ENCODE measurements at regions not wholly inside any gene's neighbourhood (a gene's known extent, or its start where the extent isn't known, plus 50 kb on each side); places are given as distances from the start of the nearest gene placed in this dataset.

DNA sequence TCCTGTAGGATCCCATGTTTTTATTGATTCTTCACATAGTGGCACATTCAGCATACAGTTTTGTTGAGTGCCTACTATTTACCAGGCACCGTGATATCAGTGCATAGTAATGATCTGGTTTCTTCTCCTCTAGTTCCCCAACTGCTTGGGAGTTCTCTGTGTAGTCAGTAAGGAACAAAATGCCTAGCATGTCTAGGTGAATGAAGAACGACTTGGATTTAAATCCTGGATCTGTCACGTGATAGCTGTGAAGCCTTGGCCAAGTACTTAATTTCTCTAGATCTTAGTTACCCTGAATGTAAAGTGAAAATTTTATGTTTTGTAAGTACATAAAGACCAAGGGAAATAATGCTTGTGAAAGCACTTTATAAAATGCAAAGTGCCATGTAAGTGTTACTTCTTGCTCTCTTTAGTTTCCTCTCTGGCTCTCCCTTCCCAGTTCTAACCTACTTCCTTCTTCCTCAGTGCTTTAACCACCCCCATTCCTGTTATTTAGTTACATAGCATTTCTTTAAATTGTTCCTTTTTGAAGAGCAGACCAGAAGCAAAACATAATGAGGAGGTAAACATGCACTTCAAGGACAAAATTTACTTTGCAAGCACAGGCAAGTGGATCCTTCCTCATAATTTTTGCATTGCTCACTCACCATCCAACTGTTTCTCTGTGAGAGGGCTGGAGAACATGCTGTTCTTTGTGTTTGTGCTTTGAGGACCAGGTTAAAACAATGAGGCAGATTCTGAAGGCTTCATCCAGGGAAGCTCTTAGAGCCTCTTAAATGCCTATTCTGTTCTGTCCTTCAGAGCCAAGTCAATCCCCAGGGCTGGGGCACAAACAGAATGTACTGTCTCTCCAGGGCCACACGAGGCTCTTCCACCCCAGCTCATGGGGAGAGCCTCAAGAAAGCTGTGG is 353.9 kb upstream of the TENM4 start:
- Mint-ChIP-seq H3K4me3 (no peak overlapping the region), H3K27me3 (no peaks in the 10 kb centered on the region), H3K9me3 (peaks cover 5 to 11% (median 6%) of the 10 kb centered on the region in 8 donors), H3K36me3 (no peaks in the 10 kb centered on the region), H3K4me1 (no peaks in the 10 kb centered on the region), H3K27ac (no peak overlapping the region)
- H3K4me1 ChIP-seq (ENCODE audit: insufficient read depth, low read length) = no peaks in the 10 kb centered on the region
- DNase-seq = no peak
- H3K36me3 ChIP-seq (ENCODE audit: insufficient read depth, low read length) = no peaks in the 10 kb centered on the region
- no peak overlapping the region for H3K4me3 ChIP-seq (ENCODE audit: low read length in 2 of 2)
- ChIA-PET POLR2A (ENCODE audit: partially characterized antibody) (no interaction called here), CTCF (ENCODE audit: partially characterized antibody) (no interaction called here)
- no peaks in the 10 kb centered on the region for H3K27me3 ChIP-seq (ENCODE audit: insufficient read depth, low read length)
- no peaks in the 10 kb centered on the region for H3K9me3 ChIP-seq (ENCODE audit: control insufficient read depth in 1 of 2, low read length in 2 of 2)
- intact Hi-C loops (cut with micrococcal nuclease) = no loop called here
- no peak overlapping the region for H3K27ac ChIP-seq (ENCODE audit: low read depth, low read length)

DNA sequence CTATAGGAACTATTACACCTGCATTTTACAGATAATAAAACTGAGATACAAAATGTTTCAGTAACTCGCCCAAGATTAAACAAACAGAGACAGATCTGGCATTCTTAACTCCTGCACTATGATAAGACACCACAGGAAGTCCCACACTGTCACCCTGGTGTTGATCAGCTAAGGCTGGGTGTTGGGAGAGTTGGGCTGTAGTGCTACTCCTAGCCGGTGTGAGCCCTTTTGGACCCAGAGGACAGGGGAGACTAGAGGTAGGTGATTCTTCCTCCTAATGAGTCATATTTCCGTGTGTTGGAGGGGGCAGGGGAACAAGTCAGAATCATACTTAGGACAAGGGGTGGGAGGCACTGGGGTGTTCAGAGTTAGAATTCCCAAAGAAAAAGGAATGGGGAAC is 353.2 kb upstream of the TENM4 start:
- H3K27me3 ChIP-seq (ENCODE audit: insufficient read depth, low read length) = no peaks in the 10 kb centered on the region
- H3K4me1 ChIP-seq (ENCODE audit: insufficient read depth, low read length) = no peaks in the 10 kb centered on the region
- Mint-ChIP-seq H3K4me1 (no peaks in the 10 kb centered on the region), H3K27ac (no peak overlapping the region), H3K27me3 (no peaks in the 10 kb centered on the region), H3K9me3 (peaks cover 5 to 11% (median 5%) of the 10 kb centered on the region in 8 donors), H3K4me3 (no peak overlapping the region), H3K36me3 (no peaks in the 10 kb centered on the region)
- intact Hi-C loops (cut with micrococcal nuclease) = no loop called here
- H3K36me3 ChIP-seq (ENCODE audit: insufficient read depth, low read length) = no peaks in the 10 kb centered on the region
- no peak overlapping the region for H3K27ac ChIP-seq (ENCODE audit: low read depth, low read length)
- DNase-seq = no peak
- ChIA-PET POLR2A (ENCODE audit: partially characterized antibody) (no interaction called here), CTCF (ENCODE audit: partially characterized antibody) (no interaction called here)
- no peaks in the 10 kb centered on the region for H3K9me3 ChIP-seq (ENCODE audit: control insufficient read depth in 1 of 2, low read length in 2 of 2)
- H3K4me3 ChIP-seq (ENCODE audit: low read length in 2 of 2) = no peak overlapping the region

DNA sequence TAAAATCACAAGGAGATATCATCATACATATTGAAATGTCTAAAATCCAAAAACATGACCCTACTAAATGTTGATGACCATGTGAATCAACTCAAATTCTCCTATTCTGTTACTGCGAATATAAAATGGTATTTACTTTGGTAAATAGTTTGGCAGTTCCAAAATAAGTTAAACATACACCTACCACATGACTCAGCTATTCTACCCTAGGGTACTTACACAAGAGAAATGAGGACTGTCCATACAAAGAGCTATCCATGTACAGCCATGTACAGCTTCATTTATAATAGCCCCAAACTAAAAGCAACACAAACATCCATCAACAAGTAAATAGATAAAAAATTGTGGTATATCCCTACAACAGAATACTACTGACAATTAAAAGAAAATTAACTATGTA is 346.1 kb upstream of the TENM4 start:
- H3K36me3 Mint-ChIP-seq = no peaks in the 10 kb centered on the region
- POLR2A ChIA-PET (ENCODE audit: partially characterized antibody) = no interaction called here
- no peak overlapping the region for H3K27ac Mint-ChIP-seq

DNA sequence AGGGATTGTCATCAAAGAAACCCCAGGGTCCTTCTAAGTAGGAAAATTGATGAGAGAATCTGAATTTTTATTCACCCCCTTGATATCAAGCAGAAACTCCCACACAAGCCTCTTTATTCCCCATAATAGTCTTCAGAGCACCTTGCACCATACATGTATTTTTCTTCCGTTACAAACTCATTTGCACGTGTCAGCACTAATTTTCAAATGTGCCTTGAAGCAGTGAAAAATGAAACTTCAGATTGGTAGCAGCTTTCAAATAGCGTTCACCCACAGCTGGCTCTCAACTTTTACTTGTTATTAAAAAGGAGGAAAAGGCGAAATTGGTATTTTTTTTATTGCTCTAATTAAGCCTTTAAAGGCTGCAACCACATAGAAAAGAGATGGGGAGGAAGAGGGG is 343.0 kb upstream of the TENM4 start:
- CTCF ChIA-PET (ENCODE audit: partially characterized antibody) = no interaction called here
- Histone ChIP-seq H3K27ac (ENCODE audit: low read depth, low read length) (no peak overlapping the region), H3K27me3 (ENCODE audit: insufficient read depth, low read length) (no peaks in the 10 kb centered on the region), H3K36me3 (ENCODE audit: insufficient read depth, low read length) (no peaks in the 10 kb centered on the region), H3K9me3 (ENCODE audit: control insufficient read depth in 1 of 2, low read length in 2 of 2) (no peaks in the 10 kb centered on the region), H3K4me3 (ENCODE audit: low read length in 2 of 2) (no peak overlapping the region), H3K4me1 (ENCODE audit: insufficient read depth, low read length) (no peaks in the 10 kb centered on the region)
- Mint-ChIP-seq H3K36me3 (no peaks in the 10 kb centered on the region), H3K4me3 (no peak overlapping the region), H3K9me3 (peaks cover 0 to 13% (median 7%) of the 10 kb centered on the region in 8 donors), H3K27me3 (no peaks in the 10 kb centered on the region), H3K4me1 (no peaks in the 10 kb centered on the region), H3K27ac (no peak overlapping the region)
- DNase-seq = no peak
- POLR2A ChIA-PET (ENCODE audit: partially characterized antibody) = no interaction called here
- intact Hi-C loops (cut with micrococcal nuclease) = no loop called here

More for the DNA sequence above, 346.1 kb upstream of the TENM4 start:
- H3K36me3 ChIP-seq (ENCODE audit: insufficient read depth, low read length) = no peaks in the 10 kb centered on the region
- DNase-seq = no peak
- Mint-ChIP-seq H3K9me3 (peaks cover 0 to 13% (median 6%) of the 10 kb centered on the region in 8 donors), H3K4me1 (no peaks in the 10 kb centered on the region), H3K27me3 (no peaks in the 10 kb centered on the region), H3K4me3 (no peak overlapping the region)
- no peak overlapping the region for H3K27ac ChIP-seq (ENCODE audit: low read depth, low read length)
- H3K4me3 ChIP-seq (ENCODE audit: low read length in 2 of 2) = no peak overlapping the region
- H3K4me1 ChIP-seq (ENCODE audit: insufficient read depth, low read length) = no peaks in the 10 kb centered on the region
- CTCF ChIA-PET (ENCODE audit: partially characterized antibody) = no interaction called here
- intact Hi-C loops (cut with micrococcal nuclease) = no loop called here
- no peaks in the 10 kb centered on the region for H3K27me3 ChIP-seq (ENCODE audit: insufficient read depth, low read length)
- H3K9me3 ChIP-seq (ENCODE audit: control insufficient read depth in 1 of 2, low read length in 2 of 2) = no peaks in the 10 kb centered on the region

DNA sequence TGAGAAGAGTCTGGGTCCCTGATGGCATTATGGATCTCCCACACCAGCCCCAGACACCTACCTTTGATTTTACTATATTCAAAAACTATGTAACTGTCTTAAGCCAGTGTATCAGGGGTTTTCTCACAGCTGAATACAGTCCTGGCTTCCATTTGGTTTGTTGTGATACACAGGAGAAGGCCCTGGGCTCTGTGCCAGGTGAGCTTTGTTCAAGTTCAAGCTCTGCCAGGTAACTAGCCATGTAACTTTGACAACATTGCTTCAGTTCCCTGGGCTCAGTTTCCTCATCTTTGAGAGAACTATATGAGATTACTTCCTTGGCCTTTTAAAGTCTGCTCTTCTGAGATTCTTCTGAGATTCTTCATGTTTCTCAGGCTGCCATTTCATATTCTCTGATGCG is 327.5 kb upstream of the TENM4 start:
- H3K4me3 Mint-ChIP-seq = no peak overlapping the region

DNA sequence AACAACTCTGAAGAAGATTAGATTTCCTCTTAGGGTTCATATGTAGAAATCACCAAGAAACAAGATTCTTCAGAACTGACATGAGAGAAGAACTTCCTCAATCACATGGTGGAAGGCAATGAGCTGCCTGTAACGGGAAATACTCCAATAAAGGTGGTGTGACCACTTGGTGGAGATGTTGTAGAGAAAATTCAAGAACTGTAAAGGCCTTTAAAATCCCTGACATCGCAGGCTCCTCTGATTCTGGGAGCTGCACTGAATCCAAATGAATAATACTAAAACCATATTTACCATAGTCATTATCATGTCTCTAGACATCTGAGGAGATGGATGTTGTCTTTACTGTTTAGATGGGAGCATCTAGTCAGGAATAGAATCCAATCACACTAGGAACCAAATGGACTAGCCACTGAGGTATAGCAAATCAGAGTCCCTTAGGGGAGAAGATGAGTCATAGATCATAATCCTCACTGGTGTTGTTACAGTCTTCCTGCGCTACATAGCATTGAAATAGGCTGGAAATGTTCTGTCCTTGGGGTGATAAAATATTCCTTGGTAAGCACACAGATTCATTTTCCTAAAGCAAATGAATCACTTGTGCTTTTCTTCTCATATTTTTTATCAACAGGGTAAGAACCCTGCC is 321.6 kb upstream of the TENM4 start:
- intact Hi-C loops (cut with micrococcal nuclease) = no loop called here
- H3K27me3 ChIP-seq (ENCODE audit: insufficient read depth, low read length) = no peaks in the 10 kb centered on the region
- Mint-ChIP-seq H3K27me3 (no peaks in the 10 kb centered on the region), H3K4me1 (no peaks in the 10 kb centered on the region), H3K9me3 (peaks cover 0 to 13% (median 9%) of the 10 kb centered on the region in 8 donors), H3K4me3 (no peak overlapping the region), H3K27ac (no peak overlapping the region), H3K36me3 (no peaks in the 10 kb centered on the region)
- no peaks in the 10 kb centered on the region for H3K9me3 ChIP-seq (ENCODE audit: control insufficient read depth in 1 of 2, low read length in 2 of 2)
- H3K27ac ChIP-seq (ENCODE audit: low read depth, low read length) = no peak overlapping the region
- no peaks in the 10 kb centered on the region for H3K4me1 ChIP-seq (ENCODE audit: insufficient read depth, low read length)
- POLR2A ChIA-PET (ENCODE audit: partially characterized antibody) = no interaction called here
- no peak overlapping the region for H3K4me3 ChIP-seq (ENCODE audit: low read length in 2 of 2)
- no peaks in the 10 kb centered on the region for H3K36me3 ChIP-seq (ENCODE audit: insufficient read depth, low read length)
- CTCF ChIA-PET (ENCODE audit: partially characterized antibody) = no interaction called here
- DNase-seq = no peak

More for the DNA sequence above, 327.5 kb upstream of the TENM4 start:
- no peak overlapping the region for H3K4me3 ChIP-seq (ENCODE audit: low read length in 2 of 2)
- Mint-ChIP-seq H3K27me3 (no peaks in the 10 kb centered on the region), H3K4me1 (no peaks in the 10 kb centered on the region), H3K27ac (no peak overlapping the region), H3K9me3 (peaks cover 0 to 16% (median 7%) of the 10 kb centered on the region in 8 donors), H3K36me3 (no peaks in the 10 kb centered on the region)
- no peak overlapping the region for H3K27ac ChIP-seq (ENCODE audit: low read depth, low read length)
- no peaks in the 10 kb centered on the region for H3K4me1 ChIP-seq (ENCODE audit: insufficient read depth, low read length)
- ChIA-PET CTCF (ENCODE audit: partially characterized antibody) (no interaction called here), POLR2A (ENCODE audit: partially characterized antibody) (no interaction called here)
- intact Hi-C loops (cut with micrococcal nuclease) = no loop called here
- no peaks in the 10 kb centered on the region for H3K9me3 ChIP-seq (ENCODE audit: control insufficient read depth in 1 of 2, low read length in 2 of 2)
- H3K36me3 ChIP-seq (ENCODE audit: insufficient read depth, low read length) = no peaks in the 10 kb centered on the region
- no peaks in the 10 kb centered on the region for H3K27me3 ChIP-seq (ENCODE audit: insufficient read depth, low read length)
- DNase-seq = no peak

DNA sequence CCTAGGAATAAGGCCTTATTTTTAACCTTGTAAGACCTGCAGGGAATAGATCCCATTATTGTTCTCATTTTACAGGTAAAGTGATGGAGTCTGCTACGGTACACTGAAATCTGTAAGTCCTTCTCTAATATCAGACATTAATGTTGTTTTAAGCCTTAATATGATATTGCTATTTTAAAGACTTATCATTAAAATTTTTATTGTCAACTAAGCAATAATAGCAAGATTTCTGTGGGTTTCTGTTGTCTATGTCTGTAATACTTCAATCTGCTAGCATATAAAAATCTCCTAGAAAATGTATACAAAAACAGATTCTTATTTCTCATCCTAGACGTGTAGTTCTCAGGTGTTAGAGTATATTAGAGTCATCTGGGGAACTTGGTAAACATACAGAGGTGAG is 317.5 kb upstream of the TENM4 start:
- no peaks in the 10 kb centered on the region for H3K4me1 Mint-ChIP-seq
- ChIA-PET POLR2A (ENCODE audit: partially characterized antibody) (no interaction called here), CTCF (ENCODE audit: partially characterized antibody) (no interaction called here)
- H3K27me3 Mint-ChIP-seq = no peaks in the 10 kb centered on the region
- H3K27me3 ChIP-seq (ENCODE audit: insufficient read depth, low read length) = no peaks in the 10 kb centered on the region
- DNase-seq = no peak
- no peak overlapping the region for H3K4me3 Mint-ChIP-seq
- no peak overlapping the region for H3K27ac Mint-ChIP-seq
- no peak overlapping the region for H3K4me3 ChIP-seq (ENCODE audit: low read length in 2 of 2)
- H3K9me3 ChIP-seq (ENCODE audit: control insufficient read depth in 1 of 2, low read length in 2 of 2) = no peaks in the 10 kb centered on the region
- H3K36me3 Mint-ChIP-seq = no peaks in the 10 kb centered on the region
- H3K4me1 ChIP-seq (ENCODE audit: insufficient read depth, low read length) = no peaks in the 10 kb centered on the region
- peaks cover 0 to 11% (median 4%) of the 10 kb centered on the region in 8 donors for H3K9me3 Mint-ChIP-seq
- no peak overlapping the region for H3K27ac ChIP-seq (ENCODE audit: low read depth, low read length)
- intact Hi-C loops (cut with micrococcal nuclease) = no loop called here
- no peaks in the 10 kb centered on the region for H3K36me3 ChIP-seq (ENCODE audit: insufficient read depth, low read length)

Data from CD4-positive, alpha-beta memory T cell (primary cell).